ENCODE measurements at regions not wholly inside any gene's neighbourhood (a gene's known extent, or its start where the extent isn't known, plus 50 kb on each side); places are given as distances from the start of the nearest gene placed in this dataset.

DNA sequence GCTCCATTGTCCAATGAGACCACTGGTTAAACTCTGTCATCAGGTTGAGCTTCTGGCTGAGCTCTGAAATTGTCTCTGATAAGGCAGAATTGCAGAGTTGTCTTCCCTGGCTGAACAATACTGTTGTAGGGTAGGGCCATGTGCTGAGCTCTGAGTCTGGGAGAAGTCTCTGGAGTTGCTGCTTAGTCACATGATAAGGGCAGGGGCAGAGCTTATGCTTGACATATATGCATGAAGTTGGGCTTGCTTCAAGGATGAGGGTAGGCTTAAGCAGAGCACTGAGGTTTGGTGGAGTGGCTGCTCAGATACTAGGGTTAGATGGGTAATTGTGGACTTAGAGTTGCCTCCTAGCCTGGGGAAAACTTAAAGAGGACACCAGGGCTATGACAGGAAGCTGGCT lies 946.3 kb upstream of the MIR17HG start:
- no peak overlapping the region for H3K4me3 ChIP-seq (ENCODE audit: low read depth, low read length)

DNA sequence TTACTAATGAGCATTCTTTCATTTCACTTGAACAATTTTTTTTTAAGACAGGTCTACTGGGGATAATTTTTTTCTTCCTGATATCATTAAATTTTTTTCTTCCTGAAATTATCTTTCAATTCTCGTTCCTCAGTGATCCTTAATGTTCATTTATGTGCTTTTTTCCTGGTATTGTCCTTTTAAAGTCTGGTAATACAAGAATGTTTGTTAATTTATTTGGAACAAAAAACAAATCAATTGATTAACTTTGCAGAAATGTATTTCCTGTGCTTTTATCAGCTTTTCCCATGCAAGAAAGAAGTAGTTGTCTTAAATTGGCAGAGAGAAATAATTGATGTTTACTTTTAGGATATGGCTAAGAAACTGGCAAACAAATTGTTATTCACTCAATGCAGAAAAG lies 945.4 kb upstream of the MIR17HG start:
- no peak overlapping the region for H3K4me3 ChIP-seq (ENCODE audit: low read depth, low read length)

GRCh38 chr13:90402613-90403012 lies 944.9 kb upstream of the MIR17HG start:
- H3K4me3 ChIP-seq (ENCODE audit: low read depth, low read length): no peak overlapping the region

- H3K4me3 ChIP-seq (ENCODE audit: low read depth, low read length): no peak overlapping the region
Measured at GRCh38 chr13:90403330-90404082, 944.0 kb upstream of the MIR17HG start.

DNA sequence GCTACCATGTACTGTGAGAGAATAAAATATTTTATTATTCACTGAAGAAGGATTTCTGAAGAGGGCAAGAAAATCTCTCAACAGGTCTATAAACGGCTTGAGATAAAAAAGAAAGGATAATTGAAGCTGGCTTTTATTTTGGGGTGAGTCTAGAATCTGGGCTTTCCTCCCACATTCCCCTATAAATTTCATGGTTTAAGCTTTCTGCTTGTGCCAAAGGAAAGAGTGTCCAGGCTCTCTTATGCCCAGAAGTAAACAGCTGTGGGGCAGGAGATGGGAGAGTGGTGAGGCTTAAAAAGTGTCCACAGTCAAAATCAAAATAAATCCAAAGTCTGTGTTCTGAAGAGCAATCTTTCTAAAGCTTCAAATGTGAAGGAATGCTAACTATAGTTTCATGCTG lies 942.2 kb upstream of the MIR17HG start:
- H3K4me3 ChIP-seq (ENCODE audit: low read depth, low read length): no peak overlapping the region

DNA sequence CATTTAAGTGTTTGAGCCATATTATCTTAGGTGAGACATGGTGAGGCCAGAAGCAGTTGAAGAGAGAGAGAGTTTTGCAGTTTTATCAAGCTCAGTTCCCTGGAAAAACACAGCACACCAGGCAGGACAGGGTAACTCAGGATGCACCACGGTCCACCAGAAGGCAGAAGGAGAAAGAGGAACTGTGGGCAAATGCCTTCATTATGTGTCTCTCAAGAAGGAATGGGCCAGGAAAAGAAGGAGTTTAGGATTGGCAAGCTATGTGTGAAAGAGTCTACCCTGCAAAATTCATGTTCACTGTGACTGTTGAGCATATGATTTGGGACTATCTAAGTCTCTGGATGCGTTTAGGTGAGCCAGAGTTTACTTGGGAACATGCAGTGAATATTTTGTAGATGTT lies 934.5 kb upstream of the MIR17HG start:
- no peak overlapping the region for H3K4me3 ChIP-seq (ENCODE audit: low read depth, low read length)

GRCh38 chr13:90413548-90413947 lies 933.9 kb upstream of the MIR17HG start:
- H3K4me3 ChIP-seq (ENCODE audit: low read depth, low read length): no peak overlapping the region

DNA sequence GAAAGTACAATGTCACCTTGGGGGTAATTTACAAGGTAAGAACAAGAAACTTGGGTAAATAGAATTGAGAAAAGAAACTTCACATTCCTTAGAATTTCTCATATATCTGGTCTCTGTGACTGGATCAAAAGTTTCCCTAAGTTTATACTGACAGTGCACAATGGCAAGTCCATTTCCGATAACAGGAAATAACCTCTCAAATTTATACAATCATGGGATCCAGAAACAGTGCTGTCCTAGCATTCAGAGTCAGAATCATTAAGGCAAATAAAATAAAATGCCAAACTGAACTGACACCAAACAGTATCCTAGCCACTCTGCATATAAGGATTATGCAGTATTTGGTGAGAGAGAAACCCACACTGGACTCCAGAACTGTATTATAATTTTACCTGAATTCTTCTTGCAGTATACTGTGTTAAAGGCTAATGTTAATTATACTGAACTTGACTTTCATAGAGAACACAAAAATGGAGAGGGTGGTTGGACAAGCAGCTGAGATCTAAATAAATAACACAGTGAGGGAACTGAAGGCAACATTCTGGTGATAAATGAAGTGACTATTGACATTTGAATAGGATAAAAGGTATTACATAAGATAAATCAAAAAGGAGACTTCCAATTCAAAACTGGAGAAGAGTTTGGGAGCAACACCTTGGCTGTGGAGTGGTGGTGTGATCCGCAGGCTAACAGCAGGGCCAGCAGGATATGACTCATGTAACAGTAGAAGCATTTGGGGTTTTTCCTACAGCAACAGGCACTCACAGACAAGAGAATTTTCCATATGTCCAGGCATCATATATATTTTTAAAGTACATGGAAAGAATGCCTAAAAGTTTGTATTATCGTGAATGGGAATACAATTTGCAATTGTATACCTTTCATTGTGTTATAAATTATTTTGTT lies 932.5 kb upstream of the MIR17HG start:
- no peak overlapping the region for H3K4me3 ChIP-seq (ENCODE audit: low read depth, low read length)

DNA sequence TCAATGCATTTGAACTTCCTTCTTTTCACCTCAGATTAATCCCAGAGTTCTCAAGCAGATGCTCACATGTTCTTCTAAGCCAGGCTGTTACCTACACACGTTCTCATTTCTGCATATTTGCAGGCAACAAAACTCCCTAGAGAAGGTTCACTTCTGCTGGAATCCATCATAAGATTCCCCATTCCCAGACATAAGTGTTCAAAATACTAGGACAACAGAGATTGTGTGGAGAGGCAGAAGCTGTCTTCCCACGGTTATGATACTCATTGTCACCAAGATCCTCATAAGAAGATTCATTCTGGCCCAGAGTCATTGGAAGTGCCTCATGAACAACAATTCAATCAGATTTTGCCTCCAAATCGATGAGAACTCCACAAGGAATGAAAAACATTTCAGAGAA lies 931.6 kb upstream of the MIR17HG start:
- H3K4me3 ChIP-seq (ENCODE audit: low read depth, low read length): no peak overlapping the region

GRCh38 chr13:90416519-90416918 lies 931.0 kb upstream of the MIR17HG start:
- no peak overlapping the region for H3K4me3 ChIP-seq (ENCODE audit: low read depth, low read length)

GRCh38 chr13:90416938-90417337 lies 930.5 kb upstream of the MIR17HG start:
- no peak overlapping the region for H3K4me3 ChIP-seq (ENCODE audit: low read depth, low read length)

DNA sequence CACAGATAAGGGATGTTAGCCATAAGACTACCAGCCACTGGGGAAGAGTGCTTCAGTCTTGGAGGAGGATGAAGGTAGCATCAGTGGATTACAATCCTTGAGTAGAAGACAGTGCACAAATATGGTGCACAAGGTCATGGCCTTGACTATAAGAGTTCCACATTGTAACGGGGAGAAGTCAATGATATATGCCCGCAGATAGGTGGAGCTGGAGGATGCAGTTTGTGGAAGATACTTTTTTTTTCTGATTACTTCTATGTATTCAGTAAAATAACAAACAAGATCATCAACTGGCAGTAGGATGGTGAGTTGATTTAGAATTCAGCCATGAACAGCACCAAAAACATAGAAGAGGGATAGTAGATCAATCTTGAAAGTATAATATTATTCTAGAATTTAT lies 926.8 kb upstream of the MIR17HG start:
- no peak overlapping the region for H3K4me3 ChIP-seq (ENCODE audit: low read depth, low read length)

- no peak overlapping the region for H3K4me3 ChIP-seq (ENCODE audit: low read depth, low read length)
Measured at GRCh38 chr13:90427322-90428272, 919.9 kb upstream of the MIR17HG start.

- no peak overlapping the region for H3K4me3 ChIP-seq (ENCODE audit: low read depth, low read length)
Measured at GRCh38 chr13:90428522-90429210, 918.8 kb upstream of the MIR17HG start.

DNA sequence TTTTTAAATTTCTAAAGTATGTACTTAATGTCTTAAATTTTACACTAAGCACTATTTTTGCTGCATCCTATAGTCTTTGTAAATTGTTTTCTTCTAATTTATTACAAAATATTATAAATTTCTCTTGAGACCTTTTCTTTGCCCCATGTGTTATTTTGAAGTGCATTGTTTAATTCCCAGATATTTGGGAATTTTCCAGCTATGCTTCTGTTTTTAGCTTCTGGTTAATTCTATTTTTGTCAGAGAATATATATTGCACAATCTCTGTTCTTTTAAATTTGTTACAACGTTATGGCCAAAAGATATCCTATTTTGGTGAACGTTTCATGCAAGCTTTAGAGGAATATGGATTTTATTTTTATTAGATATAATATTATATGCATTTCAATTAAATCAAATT lies 917.4 kb upstream of the MIR17HG start:
- no peak overlapping the region for H3K4me3 ChIP-seq (ENCODE audit: low read depth, low read length)

DNA sequence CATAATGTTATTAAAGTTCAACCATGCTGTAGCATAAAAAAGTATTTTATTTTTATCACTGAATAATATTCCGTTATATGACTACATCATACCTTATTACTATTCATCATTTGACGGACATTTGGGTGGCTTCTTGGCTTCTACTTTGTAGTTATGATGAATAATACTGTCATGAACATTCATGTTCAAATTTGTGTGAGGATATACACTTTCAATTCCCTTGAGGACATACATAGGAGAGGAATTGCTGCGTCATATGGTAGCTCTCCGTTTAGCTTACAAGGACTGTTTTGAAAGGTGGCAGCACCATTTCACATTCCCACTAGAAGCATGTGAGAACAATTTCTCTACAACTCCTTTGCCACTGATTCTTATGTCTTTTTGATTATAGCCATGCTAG lies 910.8 kb upstream of the MIR17HG start:
- H3K4me3 ChIP-seq (ENCODE audit: low read depth, low read length): no peak overlapping the region

GRCh38 chr13:90438576-90438975 lies 908.9 kb upstream of the MIR17HG start:
- H3K4me3 ChIP-seq (ENCODE audit: low read depth, low read length): no peak overlapping the region

DNA sequence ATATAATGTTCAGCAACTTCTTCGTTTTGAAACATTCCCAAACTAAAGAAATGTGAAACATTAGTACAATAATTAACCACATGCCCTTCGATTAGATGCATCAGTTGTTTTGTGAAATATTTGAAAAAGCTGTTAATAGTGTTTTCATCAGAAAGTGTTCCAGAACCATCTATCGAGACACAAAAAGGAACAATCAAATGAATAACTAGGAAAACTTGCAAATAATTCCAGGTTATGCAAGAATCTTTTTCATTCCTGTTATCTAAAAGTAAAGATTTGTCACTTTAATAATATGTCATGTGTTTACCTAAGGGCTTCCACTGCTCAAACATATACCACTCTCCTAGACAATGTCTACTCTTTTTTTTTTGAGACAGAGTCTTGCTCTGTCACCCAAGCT lies 904.2 kb upstream of the MIR17HG start:
- H3K4me3 ChIP-seq (ENCODE audit: low read depth, low read length): no peak overlapping the region

GRCh38 chr13:90444232-90444631 lies 903.3 kb upstream of the MIR17HG start:
- no peak overlapping the region for H3K4me3 ChIP-seq (ENCODE audit: low read depth, low read length)

DNA sequence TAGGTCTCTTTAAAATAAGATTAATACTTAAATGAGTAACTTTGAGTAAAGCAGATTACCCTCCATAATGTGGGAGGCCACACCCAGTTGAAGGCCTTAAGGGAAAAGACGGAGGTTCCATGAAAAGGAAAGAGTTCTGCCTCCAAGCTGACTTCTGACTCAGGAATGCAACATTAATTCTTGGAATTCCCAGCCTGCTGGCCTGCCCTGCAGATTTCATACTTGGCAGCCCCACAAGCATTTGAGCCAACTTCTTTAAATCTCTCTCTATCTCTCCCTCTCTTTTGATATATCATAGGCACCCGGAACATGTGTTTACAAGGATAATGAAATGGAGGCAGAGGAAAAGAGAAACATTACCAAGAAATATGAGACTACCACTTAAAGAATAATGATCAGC lies 902.3 kb upstream of the MIR17HG start:
- H3K4me3 ChIP-seq (ENCODE audit: low read depth, low read length): no peak overlapping the region

Measured in iPS-11a (cell line).